ENCODE measurements at regions not wholly inside any gene's neighbourhood (a gene's known extent, or its start where the extent isn't known, plus 50 kb on each side); places are given as distances from the start of the nearest gene placed in this dataset.

DNA sequence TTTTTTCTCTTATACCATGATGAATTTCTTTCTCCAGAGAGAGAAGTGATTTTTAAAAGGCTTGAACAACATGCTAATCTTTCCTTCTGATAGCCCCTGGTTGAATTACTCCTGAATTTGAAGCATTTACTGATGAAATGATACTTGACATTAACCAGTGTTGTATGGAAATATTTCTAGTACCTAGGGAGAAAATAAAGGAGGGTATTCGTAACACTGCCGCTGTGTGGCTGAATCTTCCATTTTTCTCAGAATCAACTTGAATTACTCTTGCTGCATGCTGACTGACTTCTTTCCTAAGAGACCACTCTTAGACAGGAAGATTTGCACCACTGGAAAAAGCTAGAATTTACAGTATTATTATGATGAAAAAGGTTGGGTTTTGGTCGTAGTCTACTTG lies 118.3 kb downstream of the FAT3 start:
- TF ChIP-seq, protein P1, sequence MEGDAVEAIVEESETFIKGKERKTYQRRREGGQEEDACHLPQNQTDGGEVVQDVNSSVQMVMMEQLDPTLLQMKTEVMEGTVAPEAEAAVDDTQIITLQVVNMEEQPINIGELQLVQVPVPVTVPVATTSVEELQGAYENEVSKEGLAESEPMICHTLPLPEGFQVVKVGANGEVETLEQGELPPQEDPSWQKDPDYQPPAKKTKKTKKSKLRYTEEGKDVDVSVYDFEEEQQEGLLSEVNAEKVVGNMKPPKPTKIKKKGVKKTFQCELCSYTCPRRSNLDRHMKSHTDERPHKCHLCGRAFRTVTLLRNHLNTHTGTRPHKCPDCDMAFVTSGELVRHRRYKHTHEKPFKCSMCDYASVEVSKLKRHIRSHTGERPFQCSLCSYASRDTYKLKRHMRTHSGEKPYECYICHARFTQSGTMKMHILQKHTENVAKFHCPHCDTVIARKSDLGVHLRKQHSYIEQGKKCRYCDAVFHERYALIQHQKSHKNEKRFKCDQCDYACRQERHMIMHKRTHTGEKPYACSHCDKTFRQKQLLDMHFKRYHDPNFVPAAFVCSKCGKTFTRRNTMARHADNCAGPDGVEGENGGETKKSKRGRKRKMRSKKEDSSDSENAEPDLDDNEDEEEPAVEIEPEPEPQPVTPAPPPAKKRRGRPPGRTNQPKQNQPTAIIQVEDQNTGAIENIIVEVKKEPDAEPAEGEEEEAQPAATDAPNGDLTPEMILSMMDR (IDR thresholded peaks at IDR 0.05) = no peak
- no peak for TF ChIP-seq POLR2A (IDR thresholded peaks at IDR 0.05)

Measured in Peyer's patch (tissue), 4 donors.